GM18517 (cell line): ENCODE measurements at regions not wholly inside any gene's neighbourhood (a gene's known extent, or its start where the extent isn't known, plus 50 kb on each side); places are given as distances from the start of the nearest gene placed in this dataset.

Experiments
- ATAC-seq: cut with Tn5 transposase; IDR thresholded peaks from one replicate; pipeline ENCODE4 v1.9.1; 2021; ENCODE audit warnings: mild to moderate bottlenecking, moderate library complexity; ENCODE audit not compliant: unreplicated experiment

DNA sequence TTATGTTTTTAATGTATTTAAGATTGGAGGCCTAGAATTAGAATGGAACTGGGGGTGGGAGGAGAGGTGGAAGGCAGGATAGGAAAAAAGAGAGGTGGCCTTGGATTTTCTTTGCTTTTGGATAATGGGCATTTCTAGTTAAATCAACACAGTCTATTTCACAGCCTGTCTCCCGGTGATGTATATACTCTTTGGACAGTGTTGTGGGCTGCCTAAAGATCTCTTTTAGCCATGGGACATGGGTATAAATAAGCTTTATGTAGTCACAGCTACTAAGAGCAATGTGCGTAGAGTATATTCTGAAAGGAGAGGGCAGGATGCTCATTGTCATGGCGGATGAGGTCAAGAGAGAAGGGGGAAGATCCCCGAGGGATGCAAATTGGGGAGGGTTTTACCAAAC lies 1084.4 kb upstream of the RBFOX1 start:
- no peak for ATAC-seq

DNA sequence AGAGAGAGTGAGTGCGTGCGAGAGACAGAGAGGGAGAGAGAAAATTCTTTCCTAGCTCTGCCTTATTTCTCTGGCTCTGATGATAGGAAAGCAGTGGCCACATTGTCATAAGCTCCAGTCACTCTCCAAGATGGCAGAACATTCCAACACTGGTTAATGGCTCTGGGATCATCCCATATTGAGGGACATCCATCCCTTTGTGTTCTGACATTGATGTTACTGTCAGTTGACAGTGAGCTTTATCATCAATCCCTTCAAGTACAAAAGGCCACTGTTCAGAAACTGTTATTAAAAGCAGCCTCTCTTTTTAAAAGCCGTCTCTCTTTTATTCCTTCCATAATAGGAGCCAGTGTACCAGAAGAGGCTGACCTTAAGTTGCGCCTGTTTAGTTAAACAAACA lies 1084.9 kb upstream of the RBFOX1 start:
- ATAC-seq = no peak

DNA sequence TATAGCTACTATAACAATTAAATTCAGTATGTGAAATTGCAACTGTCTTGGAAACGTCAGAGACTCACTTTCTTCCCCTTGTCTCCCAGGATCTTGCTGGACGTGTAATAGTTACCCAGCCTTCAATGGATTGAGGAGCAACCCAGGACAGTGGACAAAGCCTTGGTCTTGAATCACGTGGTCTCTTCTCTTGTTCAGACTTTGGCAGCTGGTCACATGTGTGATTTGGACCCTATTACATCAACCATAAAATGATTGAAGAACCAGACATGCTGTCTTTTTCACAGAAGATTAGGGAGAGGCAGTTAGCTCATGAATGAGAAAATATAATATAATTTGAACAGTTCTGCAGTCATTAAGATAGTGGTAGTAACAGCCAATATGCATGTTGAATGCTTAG lies 1085.5 kb upstream of the RBFOX1 start:
- no peak for ATAC-seq

DNA sequence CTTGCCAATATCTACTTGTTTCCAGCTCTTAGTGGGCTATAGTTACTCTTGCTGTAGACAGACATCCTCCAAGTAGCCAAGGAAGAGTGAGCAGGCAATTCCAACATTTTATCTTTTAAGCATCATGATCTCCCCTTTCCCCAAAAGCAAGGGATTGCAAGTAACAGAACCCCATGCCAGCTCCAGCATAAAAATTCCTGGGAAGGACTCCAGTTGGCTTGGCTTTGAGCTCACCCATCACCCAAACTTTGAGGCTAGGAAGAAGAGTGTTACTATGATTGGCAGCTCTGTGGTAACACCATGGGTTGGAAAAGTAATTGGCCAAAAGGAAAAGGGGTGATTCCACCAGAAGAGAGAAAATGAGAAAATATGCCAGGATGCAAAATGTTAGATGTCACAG lies 1086.4 kb upstream of the RBFOX1 start:
- no peak for ATAC-seq

DNA sequence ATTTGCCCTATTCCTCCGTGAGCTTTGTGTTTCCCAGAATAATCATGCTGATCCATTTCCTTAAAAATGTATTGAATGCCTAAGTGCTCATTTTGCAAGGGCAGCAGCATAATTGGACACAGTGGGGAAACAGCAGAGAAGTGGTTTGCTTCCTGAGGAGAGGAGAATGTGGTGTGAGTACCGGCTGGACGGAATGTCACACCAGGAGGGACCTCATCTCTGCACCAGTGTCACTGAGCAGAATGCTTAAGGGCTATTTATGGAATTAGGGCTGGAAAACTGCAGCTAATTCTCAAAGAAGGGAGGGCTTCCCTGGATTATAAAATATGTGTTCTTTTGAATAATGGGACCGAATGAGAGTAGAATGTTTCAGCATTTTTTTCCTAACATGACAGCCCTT lies 1100.6 kb upstream of the RBFOX1 start:
- ATAC-seq = no peak

DNA sequence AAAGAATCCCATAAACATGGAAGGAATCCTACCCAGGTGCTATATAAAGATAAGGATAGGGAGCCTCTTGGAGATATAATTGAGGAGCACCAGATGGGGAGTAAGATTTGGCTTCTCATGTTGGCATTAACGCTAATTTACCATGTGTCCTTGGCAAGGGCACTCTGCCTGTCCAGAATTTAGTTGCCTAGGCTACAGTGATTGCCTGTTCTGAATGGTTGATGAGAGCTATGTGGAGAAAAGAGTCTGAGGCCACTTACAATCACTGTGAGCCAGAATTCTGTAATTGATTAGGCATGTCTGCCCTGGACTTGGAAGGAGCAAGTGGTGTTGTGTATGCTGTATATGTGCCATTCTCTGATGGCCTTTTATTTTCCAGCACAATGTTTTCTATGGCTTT lies 1101.2 kb upstream of the RBFOX1 start:
- ATAC-seq = no peak

DNA sequence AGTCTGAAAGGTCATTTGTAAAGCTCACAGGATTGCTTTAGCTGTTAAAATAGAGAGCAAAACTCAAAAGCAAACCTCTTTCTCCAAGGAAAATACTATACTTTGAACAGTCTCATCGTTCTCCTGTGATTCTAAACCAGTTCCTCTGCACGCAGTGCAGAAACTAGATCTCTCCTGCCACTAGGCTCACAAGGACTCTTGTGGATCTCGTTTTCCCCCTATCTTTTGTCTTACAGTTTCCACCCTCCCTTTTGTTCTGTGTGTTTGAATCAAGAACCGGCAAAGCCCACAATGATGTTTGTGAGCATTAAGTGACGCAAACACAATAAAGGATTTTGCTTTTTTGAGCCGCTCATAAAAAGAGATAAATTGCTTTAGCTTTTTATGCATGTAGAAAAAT lies 1103.5 kb upstream of the RBFOX1 start:
- no peak for ATAC-seq

DNA sequence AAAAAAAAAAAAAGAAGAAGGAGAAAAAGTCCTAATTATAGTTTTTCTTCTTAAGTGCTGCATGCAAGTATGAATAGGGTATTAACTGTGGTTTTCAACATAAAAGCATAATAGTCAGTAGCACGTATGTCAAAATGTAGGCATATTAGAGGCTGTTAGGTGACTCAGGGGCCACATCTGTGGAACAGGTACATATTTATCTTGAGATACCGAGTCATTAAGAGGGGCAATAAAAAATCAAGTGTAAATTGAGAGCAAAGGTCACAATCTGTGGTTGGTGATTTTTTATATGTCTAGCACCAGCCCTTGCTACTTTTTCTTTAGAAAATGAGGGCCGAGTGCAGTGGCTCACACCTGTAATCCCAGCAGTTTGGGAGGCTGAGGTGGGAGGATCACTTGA lies 1113.8 kb upstream of the RBFOX1 start:
- ATAC-seq = no peak

DNA sequence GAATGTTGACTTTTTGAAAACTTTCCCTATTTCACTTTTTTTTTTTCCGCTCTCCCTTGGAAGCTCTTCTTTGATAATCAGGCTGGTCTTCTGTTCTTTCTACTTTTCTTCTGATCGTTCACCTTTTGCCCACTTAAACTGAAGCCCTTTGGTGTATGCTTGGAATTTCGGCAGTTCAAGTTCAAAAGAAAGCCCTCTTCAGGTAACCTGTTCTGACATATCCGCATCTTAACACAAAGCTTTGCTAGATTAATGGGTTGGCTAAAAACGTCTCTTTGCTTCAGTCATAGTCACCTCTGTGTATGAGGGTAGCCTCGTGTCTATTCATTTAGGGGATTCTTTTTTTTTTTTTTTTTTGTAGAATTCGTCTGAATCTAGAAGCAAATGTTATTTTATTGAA lies 1115.8 kb upstream of the RBFOX1 start:
- no peak for ATAC-seq

DNA sequence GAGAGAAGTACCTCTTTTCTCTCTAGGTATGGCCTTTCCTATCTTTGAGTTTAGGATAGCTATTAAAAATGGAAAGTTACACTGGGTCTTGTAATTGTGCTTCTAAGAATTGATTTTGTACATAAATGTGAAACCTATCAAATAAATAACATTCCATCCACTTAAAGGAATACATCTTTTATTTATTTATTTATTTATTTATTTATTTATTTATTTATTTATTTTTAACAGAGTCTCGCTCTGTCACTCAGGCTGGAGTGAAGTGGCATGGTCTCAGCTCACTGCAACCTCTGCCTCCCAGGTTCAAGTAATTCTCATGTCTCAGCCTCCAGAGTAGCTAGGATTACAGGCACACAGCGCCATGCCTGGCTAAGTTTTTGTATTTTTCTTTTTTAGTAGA lies 1114.0 kb upstream of the EEF2KMT start:
- no peak for ATAC-seq

DNA sequence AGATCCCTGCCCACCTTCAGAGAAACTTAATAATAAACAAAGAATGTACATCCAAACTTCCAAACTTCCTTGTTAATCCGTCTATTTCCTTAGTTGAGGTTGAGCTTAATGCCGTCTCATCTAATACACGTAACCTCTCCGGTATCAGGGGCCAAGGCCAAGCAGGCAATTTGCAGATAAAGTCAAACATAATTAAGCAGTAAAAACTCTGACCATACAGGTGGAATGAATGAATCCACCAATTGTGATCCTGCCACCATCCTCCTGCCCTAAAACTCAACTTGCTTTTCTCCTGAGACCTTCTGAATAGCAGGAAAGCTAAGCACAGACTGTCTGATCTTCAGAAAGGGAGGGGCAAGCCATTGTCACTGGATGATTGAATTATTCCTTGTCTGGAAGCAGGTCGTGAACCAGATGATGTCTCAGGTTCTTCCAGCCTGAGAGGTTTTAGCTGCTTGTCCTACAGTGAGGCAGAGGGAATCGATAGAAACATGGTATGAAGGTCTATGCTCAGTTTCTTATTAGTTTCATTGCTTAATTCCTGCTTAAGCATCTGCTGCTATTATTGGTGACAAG lies 1111.8 kb upstream of the EEF2KMT start:
- ATAC-seq = no peak

DNA sequence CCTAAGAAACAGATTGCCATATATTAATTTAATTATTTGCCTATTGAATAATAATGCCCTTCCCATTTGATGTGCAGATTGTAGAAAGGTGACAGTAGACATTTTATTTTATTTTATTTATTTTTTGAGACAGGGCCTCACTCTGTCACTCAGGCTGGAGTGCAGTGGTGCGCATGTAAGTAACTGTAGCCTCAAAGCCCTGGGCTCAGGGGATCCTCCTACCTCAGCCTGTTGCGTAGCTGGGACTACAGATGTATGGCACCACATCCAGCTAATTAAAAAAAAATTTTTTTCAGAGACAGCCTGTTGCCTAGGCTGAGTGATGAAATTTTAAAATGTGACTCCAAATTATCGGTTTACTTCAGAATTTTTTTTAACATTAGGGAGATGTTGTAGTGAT lies 1110.0 kb upstream of the EEF2KMT start:
- no peak for ATAC-seq

DNA sequence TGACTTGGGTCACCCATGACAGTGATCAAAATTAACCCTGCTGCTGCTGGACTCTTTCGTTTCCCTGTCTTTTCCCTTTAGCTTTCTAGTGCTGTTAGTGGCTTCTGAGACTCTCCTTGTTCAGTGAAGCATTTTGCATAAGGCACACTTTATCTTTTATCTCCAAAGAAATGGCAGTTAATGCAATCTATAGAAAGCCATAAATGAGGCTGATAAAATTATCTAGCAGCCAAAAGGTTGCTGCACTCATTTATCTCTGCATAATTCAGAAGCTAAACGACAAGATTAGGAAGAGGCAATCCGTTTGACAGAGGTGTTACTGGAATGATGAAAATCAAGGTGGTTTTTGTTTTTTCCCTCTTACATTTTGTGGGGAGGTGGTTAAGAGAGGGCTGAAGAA lies 1109.5 kb upstream of the EEF2KMT start:
- no peak for ATAC-seq

DNA sequence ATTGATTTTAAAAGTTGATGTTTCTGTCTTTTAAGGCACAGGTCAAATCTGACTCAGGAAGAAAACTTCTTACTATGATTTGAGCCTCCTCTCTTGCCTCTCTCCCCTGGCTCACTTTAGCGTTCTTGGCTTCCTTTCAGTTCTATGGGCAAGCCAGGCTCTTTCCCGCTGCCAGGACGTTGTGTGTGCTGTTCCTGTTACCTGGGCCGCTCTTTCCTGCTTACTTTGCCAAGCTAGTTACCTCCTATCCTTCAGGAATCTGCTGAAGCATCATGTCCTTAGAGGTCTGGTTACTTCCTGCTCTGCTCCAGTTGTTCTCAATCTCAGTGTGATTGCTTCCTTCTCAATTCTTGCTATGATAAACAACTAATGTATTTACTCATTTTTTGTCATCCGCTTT lies 1108.5 kb upstream of the EEF2KMT start:
- ATAC-seq = no peak

DNA sequence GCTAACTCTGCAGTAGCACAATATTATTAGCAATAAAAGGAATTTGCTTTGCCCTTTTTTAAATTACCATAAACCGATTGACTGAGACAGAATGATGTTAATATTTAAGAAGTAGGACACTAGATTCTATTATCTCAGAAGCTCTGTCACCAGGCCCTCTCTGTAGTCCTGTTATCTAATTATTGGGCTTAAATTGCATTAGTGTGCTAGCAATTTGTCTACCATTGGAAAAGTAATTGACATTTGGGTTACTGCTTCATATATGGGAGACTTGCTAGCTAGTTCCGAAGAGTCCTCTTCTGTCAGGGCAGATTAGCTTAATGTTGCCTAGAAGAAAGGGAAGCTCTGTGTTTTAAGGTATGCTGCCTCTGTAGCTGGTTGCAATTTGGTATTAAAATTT lies 1107.3 kb upstream of the EEF2KMT start:
- no peak for ATAC-seq

DNA sequence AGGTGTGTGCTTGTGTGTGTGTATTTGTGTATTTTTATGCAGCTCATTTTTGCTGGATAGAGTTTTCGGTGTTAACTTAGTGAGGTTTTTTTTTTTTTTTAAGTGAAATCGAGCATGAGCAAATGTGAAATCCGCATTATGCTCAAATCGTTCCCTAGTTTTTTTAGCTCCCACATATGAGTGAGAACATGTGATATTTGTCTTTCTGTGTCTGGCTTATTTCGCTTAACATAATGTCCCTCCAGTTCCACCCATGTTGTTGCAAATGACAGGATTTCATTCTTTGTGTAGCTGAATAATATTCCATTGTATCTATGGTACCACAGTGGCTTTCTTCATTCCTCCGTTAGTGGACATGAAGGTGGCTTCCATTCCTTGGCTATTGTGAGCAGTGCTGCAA lies 1103.3 kb upstream of the EEF2KMT start:
- no peak for ATAC-seq

DNA sequence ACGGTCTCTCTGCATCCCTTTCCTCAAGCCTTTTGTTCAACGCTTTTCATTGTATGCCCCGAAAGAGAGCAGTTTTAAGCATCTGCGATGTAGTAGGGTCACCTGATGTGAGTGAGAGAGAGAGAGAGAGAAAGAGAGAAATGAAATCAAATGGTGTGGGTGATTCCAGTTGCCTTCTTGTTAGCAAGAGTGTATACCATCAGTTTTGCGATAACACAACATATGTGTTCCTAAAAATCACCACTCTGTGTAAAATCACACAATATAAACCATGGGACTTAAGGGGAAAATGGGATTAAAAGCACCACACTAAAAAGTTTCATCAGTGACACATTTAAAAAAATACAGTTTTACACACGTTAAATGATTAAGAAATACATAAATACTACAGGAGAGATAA lies 1102.7 kb upstream of the EEF2KMT start:
- ATAC-seq = no peak

DNA sequence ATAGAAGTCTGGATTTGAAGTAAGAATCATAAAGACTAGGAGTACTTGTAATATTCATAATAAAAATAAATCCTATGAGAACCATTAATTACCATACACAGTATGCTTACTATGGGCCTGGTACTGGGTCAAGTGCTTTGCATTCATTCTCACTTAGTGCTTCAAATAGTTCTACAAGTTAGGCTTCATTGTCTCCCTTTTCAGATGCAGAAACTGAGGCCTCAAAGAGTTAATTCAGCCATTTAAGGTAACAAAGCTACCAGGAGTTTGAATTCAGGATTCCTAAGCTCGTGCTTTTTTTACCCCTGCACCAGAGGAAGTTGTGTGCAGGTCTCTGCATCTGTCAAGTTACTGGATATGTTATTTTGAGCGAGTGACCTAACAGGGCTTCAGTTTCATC lies 1098.4 kb upstream of the EEF2KMT start:
- ATAC-seq = no peak

DNA sequence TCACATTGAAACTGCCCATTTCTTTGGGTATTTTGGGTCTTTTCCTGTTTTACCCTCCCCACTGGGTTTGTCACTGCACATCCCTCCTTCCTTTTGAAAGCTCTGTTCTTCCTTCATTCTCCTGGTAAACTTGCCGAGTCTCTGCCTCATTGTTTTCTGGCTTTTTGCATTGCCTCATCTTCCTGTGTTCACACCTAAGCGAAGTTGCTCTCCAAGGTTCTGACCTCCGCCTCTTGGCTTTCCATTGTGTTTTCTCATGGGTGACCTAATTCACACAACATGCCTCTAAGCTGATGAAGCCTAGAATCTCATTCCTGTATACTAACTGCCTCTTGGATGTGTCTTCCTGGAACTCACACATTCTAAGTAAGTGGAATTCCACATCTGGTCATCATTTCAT lies 1096.1 kb upstream of the EEF2KMT start:
- no peak for ATAC-seq

DNA sequence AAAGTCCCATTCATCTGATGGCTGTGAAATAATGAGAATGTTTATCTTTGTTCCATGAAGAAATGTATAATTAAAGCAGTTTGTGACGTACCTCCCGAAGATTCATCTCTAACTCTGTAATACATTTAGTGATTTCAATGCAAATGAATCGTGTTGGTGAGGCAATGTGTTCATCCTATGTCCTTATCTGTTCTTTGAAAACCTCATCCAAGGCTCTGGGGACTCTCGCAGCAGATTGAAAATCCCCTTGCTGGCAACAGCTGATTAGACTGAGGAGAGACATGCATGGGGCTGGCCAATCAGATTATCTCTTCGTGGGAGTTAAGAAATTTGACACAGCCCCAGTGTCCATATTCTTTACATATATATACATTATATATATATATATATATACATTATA lies 1095.4 kb upstream of the EEF2KMT start:
- ATAC-seq = no peak

DNA sequence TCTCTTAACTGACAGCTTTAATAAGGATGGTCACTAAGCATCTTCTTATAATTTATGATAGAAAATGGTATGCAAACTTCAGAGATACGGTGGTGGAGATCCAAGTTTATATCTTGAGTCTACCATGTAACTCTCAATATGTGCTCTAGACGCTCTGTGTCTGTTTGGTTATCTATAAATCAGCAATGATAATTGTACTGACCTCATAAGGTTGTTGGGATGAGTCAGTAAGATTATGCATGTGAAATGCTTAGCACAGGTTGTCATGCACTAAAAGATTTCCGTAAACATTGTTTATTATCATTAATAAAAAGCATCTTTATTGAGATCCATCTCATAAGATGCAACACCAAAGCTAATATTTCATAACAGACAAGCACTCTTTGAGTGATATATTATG lies 1094.9 kb upstream of the EEF2KMT start:
- ATAC-seq = no peak

DNA sequence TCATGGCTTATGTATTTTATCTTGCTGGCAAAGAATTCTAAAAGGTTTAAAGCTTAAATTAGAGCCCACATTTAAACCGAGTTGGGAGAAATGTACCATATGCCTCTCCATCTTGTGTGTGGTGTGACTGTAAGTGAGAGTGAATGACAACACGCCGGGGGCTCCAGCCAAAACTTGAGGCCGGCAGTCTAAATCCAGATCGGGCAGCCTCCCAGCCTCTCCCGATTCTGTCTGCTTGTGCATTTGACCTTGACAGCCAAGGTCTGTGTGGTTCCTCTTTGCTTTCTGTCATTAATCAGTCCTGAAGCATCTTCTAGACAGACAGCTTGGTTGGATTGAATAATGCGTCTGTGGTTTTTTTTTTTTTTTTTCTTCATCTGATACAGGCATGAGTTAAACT lies 1093.2 kb upstream of the EEF2KMT start:
- ATAC-seq = no peak

DNA sequence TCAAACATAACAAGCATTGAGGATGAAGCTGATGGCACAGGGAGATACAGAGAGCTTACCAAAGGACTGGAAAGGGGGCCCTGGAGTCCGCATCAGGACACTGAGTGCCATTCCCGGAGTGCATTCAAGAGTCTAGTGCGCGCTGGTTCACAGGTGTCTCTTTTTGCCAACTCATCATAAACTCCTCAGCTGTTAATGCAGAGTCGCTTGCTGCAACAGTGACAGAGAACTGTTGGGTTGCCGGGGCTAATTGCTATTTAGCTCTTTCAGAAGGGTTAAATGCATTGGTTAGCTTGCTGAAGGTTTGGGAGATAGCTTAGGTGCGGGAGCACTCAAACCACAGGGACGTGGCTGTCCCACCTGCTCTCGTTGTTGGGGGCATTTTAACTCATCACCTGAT lies 1091.6 kb upstream of the EEF2KMT start:
- no peak for ATAC-seq
